WTC11 (cell line): ENCODE measurements at regions not wholly inside any gene's neighbourhood (a gene's known extent, or its start where the extent isn't known, plus 50 kb on each side); places are given as distances from the start of the nearest gene placed in this dataset.

ENCODE experiments used
- ATAC-seq: fragments of 200-7000 bp; cut with Tn5 transposase; 2 replicates; pipeline ENCODE4 v1.10.0; 2021; ENCODE audit warnings: mild to moderate bottlenecking, moderate library complexity
- CTCF ChIA-PET: fragments of 300-600 bp; sonication (Branson Sonifier 250); formaldehyde crosslinking; loops from one replicate; lab custom pipeline; 2021; ENCODE audit warnings: antibody characterized with exemption; lab: Charles Lee
- POLR2A ChIA-PET: fragments of 350-600 bp; sonication (Branson Sonifier 250); formaldehyde crosslinking; loops from one replicate; lab custom pipeline; 2021; ENCODE audit warnings: antibody characterized with exemption; lab: Charles Lee
- DNase-seq: peaks from one replicate; pipeline ENCODE4 v3.0.0; 2021; ENCODE audit warnings: low spot score
- H3K27ac Mint-ChIP-seq: 2 replicates; pipeline ENCODE4 v1.8.0; 2021; ENCODE audit warnings: mixed read lengths
- H3K27me3 Mint-ChIP-seq: 2 replicates; pipeline ENCODE4 v1.8.0; 2021; ENCODE audit warnings: low read depth, mild to moderate bottlenecking, moderate library complexity, mixed read lengths
- H3K36me3 Mint-ChIP-seq: 2 replicates; pipeline ENCODE4 v1.8.0; 2021; ENCODE audit warnings: mixed read lengths
- H3K4me1 Mint-ChIP-seq: 2 replicates; pipeline ENCODE4 v1.8.0; 2022; ENCODE audit warnings: mixed read lengths
- H3K4me3 Mint-ChIP-seq: 2 replicates; pipeline ENCODE4 v1.8.0; 2021; ENCODE audit warnings: mild to moderate bottlenecking, moderate library complexity, mixed read lengths
- H3K9me3 Mint-ChIP-seq: 2 replicates; pipeline ENCODE4 v1.8.0; 2021; ENCODE audit warnings: mixed read lengths
- ARID4B ChIP-seq: sonication (generic); formaldehyde crosslinking; IDR thresholded peaks from 2 replicates; pipeline ENCODE4 v1.8.0; 2023; ENCODE audit warnings: missing genetic modification reagents, mild to moderate bottlenecking, borderline replicate concordance
- ATF1 ChIP-seq: sonication (generic); formaldehyde crosslinking; IDR thresholded peaks from 2 replicates; pipeline ENCODE4 v1.8.1; 2023; ENCODE audit warnings: mild to moderate bottlenecking, moderate library complexity, missing genetic modification reagents
- ESRRA ChIP-seq: sonication (generic); formaldehyde crosslinking; IDR thresholded peaks from 2 replicates; pipeline ENCODE4 v1.8.1; 2022; ENCODE audit warnings: mild to moderate bottlenecking, missing genetic modification reagents, borderline replicate concordance
- FOXP1 ChIP-seq: sonication (generic); formaldehyde crosslinking; IDR thresholded peaks from 2 replicates; pipeline ENCODE4 v1.8.0; 2022; ENCODE audit warnings: missing genetic modification reagents, mild to moderate bottlenecking, moderate library complexity, borderline replicate concordance
- HMGXB4 ChIP-seq: sonication (generic); formaldehyde crosslinking; IDR thresholded peaks from 2 replicates; pipeline ENCODE4 v1.8.1; 2023; ENCODE audit warnings: mild to moderate bottlenecking, moderate library complexity, missing genetic modification reagents
- NR1H2 ChIP-seq: sonication (generic); formaldehyde crosslinking; IDR thresholded peaks from 2 replicates; pipeline ENCODE4 v1.9.0; 2021; ENCODE audit warnings: mild to moderate bottlenecking, moderate library complexity, missing genetic modification reagents
- OVOL2 ChIP-seq: fragments of 250-450 bp; sonication (Bioruptor Pico); IDR thresholded peaks from 2 replicates; pipeline ENCODE4 v1.9.0; 2021; ENCODE audit warnings: mild to moderate bottlenecking, borderline replicate concordance
- SOX15 ChIP-seq: fragments of 250-450 bp; sonication (Bioruptor Pico); IDR thresholded peaks from 2 replicates; pipeline ENCODE4 v1.9.0; 2021; ENCODE audit warnings: mild to moderate bottlenecking
- USF1 ChIP-seq: sonication (generic); formaldehyde crosslinking; IDR thresholded peaks from 2 replicates; pipeline ENCODE4 v1.8.0; 2022; ENCODE audit warnings: mild to moderate bottlenecking, missing genetic modification reagents
- ZBTB43 ChIP-seq: sonication (generic); formaldehyde crosslinking; IDR thresholded peaks from 2 replicates; pipeline ENCODE4 v1.8.1; 2023; ENCODE audit warnings: mild to moderate bottlenecking, missing genetic modification reagents
- ZNF232 ChIP-seq: sonication (generic); formaldehyde crosslinking; IDR thresholded peaks from 2 replicates; pipeline ENCODE4 v1.8.0; 2022; ENCODE audit warnings: mild to moderate bottlenecking, missing genetic modification reagents
- ZNF671 ChIP-seq: fragments of 250-450 bp; sonication (Bioruptor Pico); IDR thresholded peaks from 2 replicates; pipeline ENCODE4 v1.8.0; 2021; ENCODE audit warnings: mild to moderate bottlenecking
- TF ChIP-seq, protein P1 (sequence below): sonication (generic); formaldehyde crosslinking; IDR thresholded peaks from 2 replicates; pipeline ENCODE4 v1.8.1; 2022; ENCODE audit warnings: low read depth, missing genetic modification reagents, borderline replicate concordance
- TF ChIP-seq, protein P2 (sequence below): sonication (generic); formaldehyde crosslinking; IDR thresholded peaks from 2 replicates; pipeline ENCODE4 v1.8.1; 2023; ENCODE audit warnings: mild to moderate bottlenecking, missing genetic modification reagents, borderline replicate concordance

DNA sequence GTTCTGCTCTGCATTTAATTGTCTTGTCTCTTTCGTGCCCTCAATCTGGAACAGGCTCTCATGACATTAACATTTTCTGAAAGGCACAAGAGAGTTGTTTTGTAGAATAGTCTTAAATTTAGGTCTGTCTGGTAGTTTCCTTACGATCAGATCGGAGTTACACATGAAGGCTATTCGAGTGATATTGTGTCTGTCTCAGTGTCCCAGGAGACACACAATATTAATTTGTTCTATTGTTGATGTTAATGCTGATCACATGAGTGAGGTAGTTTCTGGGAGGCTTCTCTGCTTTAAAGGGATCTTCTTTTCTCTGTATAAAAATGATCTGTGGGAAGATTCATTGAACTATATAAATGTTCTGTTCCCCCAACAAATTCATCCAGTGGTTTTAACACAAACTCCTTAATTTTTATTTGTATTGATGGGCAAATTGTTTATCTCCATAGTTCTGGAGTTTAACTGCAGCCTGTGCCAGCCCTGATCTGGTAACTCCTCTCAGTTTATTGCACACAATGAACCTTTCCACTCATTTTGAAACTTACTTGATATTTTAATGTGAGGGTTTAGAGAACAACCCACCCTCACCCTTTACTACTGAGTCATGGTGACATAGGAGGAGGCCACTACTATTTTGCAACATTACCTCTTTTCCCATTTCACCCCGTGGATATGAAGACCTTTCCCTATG is 223.0 kb downstream of the CBLN4 start:
- CTCF ChIA-PET = no interaction called here
- Mint-ChIP-seq H3K4me3 (no peak overlapping the region), H3K27ac (no peak overlapping the region), H3K4me1 (no peaks in the 10 kb centered on the region), H3K9me3 (peaks cover 73% of the 10 kb centered on the region), H3K27me3 (peaks cover 11% of the 10 kb centered on the region), H3K36me3 (peaks cover 60% of the 10 kb centered on the region)
- ATAC-seq (no peak), DNase-seq (no peak)
- POLR2A ChIA-PET = no interaction called here
- TF ChIP-seq ZBTB43 (CRISPR knock-in tag) (no peak), SOX15 (CRISPR knock-in tag) (no peak), ZNF671 (CRISPR knock-in tag) (no peak), HMGXB4 (no peak), ARID4B (CRISPR knock-in tag) (no peak), OVOL2 (CRISPR knock-in tag) (no peak), FOXP1 (CRISPR knock-in tag) (no peak), ESRRA (CRISPR knock-in tag) (no peak), ZNF232 (CRISPR knock-in tag) (no peak), ATF1 (CRISPR knock-in tag) (no peak), USF1 (CRISPR knock-in tag) (no peak), NR1H2 (no peak)
- TF ChIP-seq, protein P1, sequence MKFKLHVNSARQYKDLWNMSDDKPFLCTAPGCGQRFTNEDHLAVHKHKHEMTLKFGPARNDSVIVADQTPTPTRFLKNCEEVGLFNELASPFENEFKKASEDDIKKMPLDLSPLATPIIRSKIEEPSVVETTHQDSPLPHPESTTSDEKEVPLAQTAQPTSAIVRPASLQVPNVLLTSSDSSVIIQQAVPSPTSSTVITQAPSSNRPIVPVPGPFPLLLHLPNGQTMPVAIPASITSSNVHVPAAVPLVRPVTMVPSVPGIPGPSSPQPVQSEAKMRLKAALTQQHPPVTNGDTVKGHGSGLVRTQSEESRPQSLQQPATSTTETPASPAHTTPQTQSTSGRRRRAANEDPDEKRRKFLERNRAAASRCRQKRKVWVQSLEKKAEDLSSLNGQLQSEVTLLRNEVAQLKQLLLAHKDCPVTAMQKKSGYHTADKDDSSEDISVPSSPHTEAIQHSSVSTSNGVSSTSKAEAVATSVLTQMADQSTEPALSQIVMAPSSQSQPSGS (CRISPR knock-in tag) = no peak
- TF ChIP-seq, protein P2, sequence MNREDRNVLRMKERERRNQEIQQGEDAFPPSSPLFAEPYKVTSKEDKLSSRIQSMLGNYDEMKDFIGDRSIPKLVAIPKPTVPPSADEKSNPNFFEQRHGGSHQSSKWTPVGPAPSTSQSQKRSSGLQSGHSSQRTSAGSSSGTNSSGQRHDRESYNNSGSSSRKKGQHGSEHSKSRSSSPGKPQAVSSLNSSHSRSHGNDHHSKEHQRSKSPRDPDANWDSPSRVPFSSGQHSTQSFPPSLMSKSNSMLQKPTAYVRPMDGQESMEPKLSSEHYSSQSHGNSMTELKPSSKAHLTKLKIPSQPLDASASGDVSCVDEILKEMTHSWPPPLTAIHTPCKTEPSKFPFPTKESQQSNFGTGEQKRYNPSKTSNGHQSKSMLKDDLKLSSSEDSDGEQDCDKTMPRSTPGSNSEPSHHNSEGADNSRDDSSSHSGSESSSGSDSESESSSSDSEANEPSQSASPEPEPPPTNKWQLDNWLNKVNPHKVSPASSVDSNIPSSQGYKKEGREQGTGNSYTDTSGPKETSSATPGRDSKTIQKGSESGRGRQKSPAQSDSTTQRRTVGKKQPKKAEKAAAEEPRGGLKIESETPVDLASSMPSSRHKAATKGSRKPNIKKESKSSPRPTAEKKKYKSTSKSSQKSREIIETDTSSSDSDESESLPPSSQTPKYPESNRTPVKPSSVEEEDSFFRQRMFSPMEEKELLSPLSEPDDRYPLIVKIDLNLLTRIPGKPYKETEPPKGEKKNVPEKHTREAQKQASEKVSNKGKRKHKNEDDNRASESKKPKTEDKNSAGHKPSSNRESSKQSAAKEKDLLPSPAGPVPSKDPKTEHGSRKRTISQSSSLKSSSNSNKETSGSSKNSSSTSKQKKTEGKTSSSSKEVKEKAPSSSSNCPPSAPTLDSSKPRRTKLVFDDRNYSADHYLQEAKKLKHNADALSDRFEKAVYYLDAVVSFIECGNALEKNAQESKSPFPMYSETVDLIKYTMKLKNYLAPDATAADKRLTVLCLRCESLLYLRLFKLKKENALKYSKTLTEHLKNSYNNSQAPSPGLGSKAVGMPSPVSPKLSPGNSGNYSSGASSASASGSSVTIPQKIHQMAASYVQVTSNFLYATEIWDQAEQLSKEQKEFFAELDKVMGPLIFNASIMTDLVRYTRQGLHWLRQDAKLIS (CRISPR knock-in tag) = no peak
